Fibroblast of the aortic adventitia (primary cell): ENCODE measurements at regions not wholly inside any gene's neighbourhood (a gene's known extent, or its start where the extent isn't known, plus 50 kb on each side); places are given as distances from the start of the nearest gene placed in this dataset.
A peak's percentile ranks its signal among the peaks of the same experiment; 100 is the strongest.
"Not testable (repeated sequence)": the region's sequence is repeated elsewhere in the genome, so short reads cannot be mapped to it uniquely, and the experiment has no call there.

ENCODE experiments used
- DNase-seq: peaks from one replicate; pipeline ENCODE4 v3.0.0-alpha.2; 2010; ENCODE audit warnings: low read depth
- H3K4me3 ChIP-seq: 2 replicates; pipeline ENCODE4 v1.5.1; 2011; ENCODE audit warnings: low read depth, mild to moderate bottlenecking, control low read depth, low read length, moderate library complexity
- CTCF ChIP-seq: IDR thresholded peaks from 2 replicates; pipeline ENCODE4 v1.5.1; 2011; ENCODE audit warnings: mild to moderate bottlenecking, low read length, control low read depth, inconsistent platforms; ENCODE audit not compliant: insufficient read depth

GRCh38 chr1:78304341-78304740, 186.4 kb upstream of the PTGFR start:
- H3K4me3 ChIP-seq: no peak overlapping the region
- DNase-seq: peak; percentile 67
- no peak for TF ChIP-seq CTCF

- DNase-seq: no peak
- TF ChIP-seq CTCF: no peak
- H3K4me3 ChIP-seq: no peak overlapping the region
Measured at GRCh38 chr1:78304761-78305160, 186.0 kb upstream of the PTGFR start.

GRCh38 chr1:78310261-78310660, 180.5 kb upstream of the PTGFR start:
- H3K4me3 ChIP-seq, DNase-seq: not testable (repeated sequence)

- H3K4me3 ChIP-seq: no peak overlapping the region
- peak; percentile 49 for DNase-seq
- TF ChIP-seq CTCF: no peak
Measured at GRCh38 chr1:78318011-78318410, 172.8 kb upstream of the PTGFR start.

- H3K4me3 ChIP-seq: no peak overlapping the region
- DNase-seq: no peak
- no peak for TF ChIP-seq CTCF
Measured at GRCh38 chr1:78319603-78320002, 171.2 kb upstream of the PTGFR start.

- H3K4me3 ChIP-seq: no peak overlapping the region
- no peak for DNase-seq
- no peak for TF ChIP-seq CTCF
Measured at GRCh38 chr1:78322928-78323680, 167.7 kb upstream of the PTGFR start.

GRCh38 chr1:78325293-78325692, 165.5 kb upstream of the PTGFR start:
- no peak for DNase-seq
- TF ChIP-seq CTCF: no peak
- H3K4me3 ChIP-seq: no peak overlapping the region
